ENCODE measurements at regions not wholly inside any gene's neighbourhood (a gene's known extent, or its start where the extent isn't known, plus 50 kb on each side); places are given as distances from the start of the nearest gene placed in this dataset.

DNA sequence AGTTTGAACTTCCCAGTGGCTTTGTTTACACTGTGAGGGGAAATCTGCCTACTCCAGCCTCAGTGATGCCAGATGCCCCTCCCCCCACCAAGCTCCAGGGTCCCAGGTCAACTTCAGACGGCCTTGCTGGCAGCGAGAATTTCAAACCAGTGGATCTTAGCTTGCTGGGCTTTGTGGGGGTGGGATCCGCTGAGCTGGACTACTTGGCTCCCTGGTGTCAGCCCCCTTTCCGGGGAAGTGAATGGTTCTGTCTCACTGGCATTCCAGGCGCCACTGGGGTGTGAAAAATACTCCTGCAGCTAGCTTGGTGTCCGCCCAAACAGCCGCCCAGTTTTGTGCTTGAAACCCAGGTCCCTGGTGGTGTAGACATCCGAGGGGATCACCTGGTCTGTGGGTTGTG, 70.0 kb upstream of the NEUROD1 start:
- Histone ChIP-seq H3K4me1 (ENCODE audit: control insufficient read depth, insufficient read depth, low read length) (no peaks in the 10 kb centered on the region), H3K27ac (ENCODE audit: control insufficient read depth, insufficient read depth) (no peak overlapping the region), H3K36me3 (ENCODE audit: control insufficient read depth in 2 of 2, insufficient read depth in 2 of 2, low read length in 1 of 2) (no peaks in the 10 kb centered on the region), H2AFZ (ENCODE audit: control insufficient read depth, low read depth, low read length) (no peak overlapping the region), H3K9me3 (replicated peaks; ENCODE audit: control insufficient read depth, insufficient read depth, low read length) (no peaks in the 10 kb centered on the region), H3K9ac (ENCODE audit: control insufficient read depth, insufficient read depth, low read length) (no peak overlapping the region), H4K20me1 (ENCODE audit: control insufficient read depth, insufficient read depth) (no peaks in the 10 kb centered on the region), H3K79me2 (ENCODE audit: control insufficient read depth, insufficient read depth, low read length) (no peaks in the 10 kb centered on the region), H3K4me2 (ENCODE audit: control insufficient read depth, insufficient read depth) (no peak overlapping the region), H3K4me3 (no peak overlapping the region), H3K27me3 (replicated peaks in 1 of 2; ENCODE audit: control insufficient read depth in 2 of 2, insufficient read depth in 2 of 2, low read length in 1 of 2) (peaks cover 0 to 2% of the 10 kb centered on the region in 2 experiments; a peak in 2 of 4 replicates)
- ChIA-PET CTCF (interaction anchor here (0.6 to 1.4 kb wide), 2 partner anchors 35 to 152 kb away, joined by 3 read pairs; no protein-coding TSS in a partner anchor), SMC1A (ENCODE audit: uncharacterized antibody, unreplicated experiment) (no interaction called here), RAD21 (ENCODE audit: unreplicated experiment) (no interaction called here), POLR2A (no interaction called here)
- intact Hi-C loops (cut with micrococcal nuclease; ENCODE audit: unreplicated experiment) = no loop called here
- in situ Hi-C loops (cut with MboI) = no loop called here
- DNase-seq (ENCODE audit: low read depth, low spot score) = no peak
- 21% methylated on average over 8 of the region's 8 CpGs for WGBS (ENCODE audit: insufficient coverage, insufficient replicate concordance, low lambda C conversion rate, missing lambda C conversion rate)
- TF ChIP-seq, protein P1, sequence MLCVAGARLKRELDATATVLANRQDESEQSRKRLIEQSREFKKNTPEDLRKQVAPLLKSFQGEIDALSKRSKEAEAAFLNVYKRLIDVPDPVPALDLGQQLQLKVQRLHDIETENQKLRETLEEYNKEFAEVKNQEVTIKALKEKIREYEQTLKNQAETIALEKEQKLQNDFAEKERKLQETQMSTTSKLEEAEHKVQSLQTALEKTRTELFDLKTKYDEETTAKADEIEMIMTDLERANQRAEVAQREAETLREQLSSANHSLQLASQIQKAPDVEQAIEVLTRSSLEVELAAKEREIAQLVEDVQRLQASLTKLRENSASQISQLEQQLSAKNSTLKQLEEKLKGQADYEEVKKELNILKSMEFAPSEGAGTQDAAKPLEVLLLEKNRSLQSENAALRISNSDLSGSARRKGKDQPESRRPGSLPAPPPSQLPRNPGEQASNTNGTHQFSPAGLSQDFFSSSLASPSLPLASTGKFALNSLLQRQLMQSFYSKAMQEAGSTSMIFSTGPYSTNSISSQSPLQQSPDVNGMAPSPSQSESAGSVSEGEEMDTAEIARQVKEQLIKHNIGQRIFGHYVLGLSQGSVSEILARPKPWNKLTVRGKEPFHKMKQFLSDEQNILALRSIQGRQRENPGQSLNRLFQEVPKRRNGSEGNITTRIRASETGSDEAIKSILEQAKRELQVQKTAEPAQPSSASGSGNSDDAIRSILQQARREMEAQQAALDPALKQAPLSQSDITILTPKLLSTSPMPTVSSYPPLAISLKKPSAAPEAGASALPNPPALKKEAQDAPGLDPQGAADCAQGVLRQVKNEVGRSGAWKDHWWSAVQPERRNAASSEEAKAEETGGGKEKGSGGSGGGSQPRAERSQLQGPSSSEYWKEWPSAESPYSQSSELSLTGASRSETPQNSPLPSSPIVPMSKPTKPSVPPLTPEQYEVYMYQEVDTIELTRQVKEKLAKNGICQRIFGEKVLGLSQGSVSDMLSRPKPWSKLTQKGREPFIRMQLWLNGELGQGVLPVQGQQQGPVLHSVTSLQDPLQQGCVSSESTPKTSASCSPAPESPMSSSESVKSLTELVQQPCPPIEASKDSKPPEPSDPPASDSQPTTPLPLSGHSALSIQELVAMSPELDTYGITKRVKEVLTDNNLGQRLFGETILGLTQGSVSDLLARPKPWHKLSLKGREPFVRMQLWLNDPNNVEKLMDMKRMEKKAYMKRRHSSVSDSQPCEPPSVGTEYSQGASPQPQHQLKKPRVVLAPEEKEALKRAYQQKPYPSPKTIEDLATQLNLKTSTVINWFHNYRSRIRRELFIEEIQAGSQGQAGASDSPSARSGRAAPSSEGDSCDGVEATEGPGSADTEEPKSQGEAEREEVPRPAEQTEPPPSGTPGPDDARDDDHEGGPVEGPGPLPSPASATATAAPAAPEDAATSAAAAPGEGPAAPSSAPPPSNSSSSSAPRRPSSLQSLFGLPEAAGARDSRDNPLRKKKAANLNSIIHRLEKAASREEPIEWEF (IDR thresholded peaks at IDR 0.05; ENCODE audit: insufficient replicate concordance, low read depth, low read length) = no peak
- TF ChIP-seq, protein P2, sequence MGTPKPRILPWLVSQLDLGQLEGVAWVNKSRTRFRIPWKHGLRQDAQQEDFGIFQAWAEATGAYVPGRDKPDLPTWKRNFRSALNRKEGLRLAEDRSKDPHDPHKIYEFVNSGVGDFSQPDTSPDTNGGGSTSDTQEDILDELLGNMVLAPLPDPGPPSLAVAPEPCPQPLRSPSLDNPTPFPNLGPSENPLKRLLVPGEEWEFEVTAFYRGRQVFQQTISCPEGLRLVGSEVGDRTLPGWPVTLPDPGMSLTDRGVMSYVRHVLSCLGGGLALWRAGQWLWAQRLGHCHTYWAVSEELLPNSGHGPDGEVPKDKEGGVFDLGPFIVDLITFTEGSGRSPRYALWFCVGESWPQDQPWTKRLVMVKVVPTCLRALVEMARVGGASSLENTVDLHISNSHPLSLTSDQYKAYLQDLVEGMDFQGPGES (IDR thresholded peaks at IDR 0.05) = no peak
- TF ChIP-seq, protein P3, sequence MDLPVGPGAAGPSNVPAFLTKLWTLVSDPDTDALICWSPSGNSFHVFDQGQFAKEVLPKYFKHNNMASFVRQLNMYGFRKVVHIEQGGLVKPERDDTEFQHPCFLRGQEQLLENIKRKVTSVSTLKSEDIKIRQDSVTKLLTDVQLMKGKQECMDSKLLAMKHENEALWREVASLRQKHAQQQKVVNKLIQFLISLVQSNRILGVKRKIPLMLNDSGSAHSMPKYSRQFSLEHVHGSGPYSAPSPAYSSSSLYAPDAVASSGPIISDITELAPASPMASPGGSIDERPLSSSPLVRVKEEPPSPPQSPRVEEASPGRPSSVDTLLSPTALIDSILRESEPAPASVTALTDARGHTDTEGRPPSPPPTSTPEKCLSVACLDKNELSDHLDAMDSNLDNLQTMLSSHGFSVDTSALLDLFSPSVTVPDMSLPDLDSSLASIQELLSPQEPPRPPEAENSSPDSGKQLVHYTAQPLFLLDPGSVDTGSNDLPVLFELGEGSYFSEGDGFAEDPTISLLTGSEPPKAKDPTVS (IDR thresholded peaks at IDR 0.05; ENCODE audit: low read depth, low read length) = no peak
- TF ChIP-seq RFX5 (IDR thresholded peaks at IDR 0.05; ENCODE audit: low read depth, low read length) = no peak
- TF ChIP-seq TCF7 (IDR thresholded peaks at IDR 0.05; ENCODE audit: borderline replicate concordance) = no peak
- TF ChIP-seq, protein P4, sequence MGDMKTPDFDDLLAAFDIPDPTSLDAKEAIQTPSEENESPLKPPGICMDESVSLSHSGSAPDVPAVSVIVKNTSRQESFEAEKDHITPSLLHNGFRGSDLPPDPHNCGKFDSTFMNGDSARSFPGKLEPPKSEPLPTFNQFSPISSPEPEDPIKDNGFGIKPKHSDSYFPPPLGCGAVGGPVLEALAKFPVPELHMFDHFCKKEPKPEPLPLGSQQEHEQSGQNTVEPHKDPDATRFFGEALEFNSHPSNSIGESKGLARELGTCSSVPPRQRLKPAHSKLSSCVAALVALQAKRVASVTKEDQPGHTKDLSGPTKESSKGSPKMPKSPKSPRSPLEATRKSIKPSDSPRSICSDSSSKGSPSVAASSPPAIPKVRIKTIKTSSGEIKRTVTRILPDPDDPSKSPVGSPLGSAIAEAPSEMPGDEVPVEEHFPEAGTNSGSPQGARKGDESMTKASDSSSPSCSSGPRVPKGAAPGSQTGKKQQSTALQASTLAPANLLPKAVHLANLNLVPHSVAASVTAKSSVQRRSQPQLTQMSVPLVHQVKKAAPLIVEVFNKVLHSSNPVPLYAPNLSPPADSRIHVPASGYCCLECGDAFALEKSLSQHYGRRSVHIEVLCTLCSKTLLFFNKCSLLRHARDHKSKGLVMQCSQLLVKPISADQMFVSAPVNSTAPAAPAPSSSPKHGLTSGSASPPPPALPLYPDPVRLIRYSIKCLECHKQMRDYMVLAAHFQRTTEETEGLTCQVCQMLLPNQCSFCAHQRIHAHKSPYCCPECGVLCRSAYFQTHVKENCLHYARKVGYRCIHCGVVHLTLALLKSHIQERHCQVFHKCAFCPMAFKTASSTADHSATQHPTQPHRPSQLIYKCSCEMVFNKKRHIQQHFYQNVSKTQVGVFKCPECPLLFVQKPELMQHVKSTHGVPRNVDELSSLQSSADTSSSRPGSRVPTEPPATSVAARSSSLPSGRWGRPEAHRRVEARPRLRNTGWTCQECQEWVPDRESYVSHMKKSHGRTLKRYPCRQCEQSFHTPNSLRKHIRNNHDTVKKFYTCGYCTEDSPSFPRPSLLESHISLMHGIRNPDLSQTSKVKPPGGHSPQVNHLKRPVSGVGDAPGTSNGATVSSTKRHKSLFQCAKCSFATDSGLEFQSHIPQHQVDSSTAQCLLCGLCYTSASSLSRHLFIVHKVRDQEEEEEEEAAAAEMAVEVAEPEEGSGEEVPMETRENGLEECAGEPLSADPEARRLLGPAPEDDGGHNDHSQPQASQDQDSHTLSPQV (IDR thresholded peaks at IDR 0.05) = no peak
- FAIRE-seq = no peak
- no peak for ATAC-seq
- no TSS peak for BruUV-seq (replicated peaks)

Measured in GM12878 (cell line).